Upper lobe of left lung (tissue), 4 donors: ENCODE measurements at regions not wholly inside any gene's neighbourhood (a gene's known extent, or its start where the extent isn't known, plus 50 kb on each side); places are given as distances from the start of the nearest gene placed in this dataset.

Source experiments
- EP300 ChIP-seq, 4 donors: sonication (generic); formaldehyde crosslinking; IDR thresholded peaks; one replicate each; pipeline ENCODE4 v1.5.1; 2017; ENCODE audit warnings: antibody characterized with exemption in 4 of 4, control low read depth in 2 of 4
- POLR2A ChIP-seq, 4 donors: fragments of 450-650 bp; IDR thresholded peaks; one replicate each; pipeline ENCODE4 v1.5.1; 2016 to 2017; ENCODE audit warnings: antibody characterized with exemption in 4 of 4, mild to moderate bottlenecking in 2 of 4
- POLR2AphosphoS5 ChIP-seq, 2 donors: sonication (generic); formaldehyde crosslinking; IDR thresholded peaks; one replicate each; pipeline ENCODE4 v1.5.1; 2017; ENCODE audit warnings: antibody characterized with exemption in 2 of 2
- TF ChIP-seq, protein P1 (sequence below), 6 experiments: fragments of 450-650 bp in 4 of 6; fragments of 200-600 bp in 2 of 6; sonication (generic) in 2 of 6; IDR thresholded peaks; one replicate each; pipeline ENCODE4 v1.5.1; 2016 to 2019; ENCODE audit warnings: antibody characterized with exemption in 6 of 6

DNA sequence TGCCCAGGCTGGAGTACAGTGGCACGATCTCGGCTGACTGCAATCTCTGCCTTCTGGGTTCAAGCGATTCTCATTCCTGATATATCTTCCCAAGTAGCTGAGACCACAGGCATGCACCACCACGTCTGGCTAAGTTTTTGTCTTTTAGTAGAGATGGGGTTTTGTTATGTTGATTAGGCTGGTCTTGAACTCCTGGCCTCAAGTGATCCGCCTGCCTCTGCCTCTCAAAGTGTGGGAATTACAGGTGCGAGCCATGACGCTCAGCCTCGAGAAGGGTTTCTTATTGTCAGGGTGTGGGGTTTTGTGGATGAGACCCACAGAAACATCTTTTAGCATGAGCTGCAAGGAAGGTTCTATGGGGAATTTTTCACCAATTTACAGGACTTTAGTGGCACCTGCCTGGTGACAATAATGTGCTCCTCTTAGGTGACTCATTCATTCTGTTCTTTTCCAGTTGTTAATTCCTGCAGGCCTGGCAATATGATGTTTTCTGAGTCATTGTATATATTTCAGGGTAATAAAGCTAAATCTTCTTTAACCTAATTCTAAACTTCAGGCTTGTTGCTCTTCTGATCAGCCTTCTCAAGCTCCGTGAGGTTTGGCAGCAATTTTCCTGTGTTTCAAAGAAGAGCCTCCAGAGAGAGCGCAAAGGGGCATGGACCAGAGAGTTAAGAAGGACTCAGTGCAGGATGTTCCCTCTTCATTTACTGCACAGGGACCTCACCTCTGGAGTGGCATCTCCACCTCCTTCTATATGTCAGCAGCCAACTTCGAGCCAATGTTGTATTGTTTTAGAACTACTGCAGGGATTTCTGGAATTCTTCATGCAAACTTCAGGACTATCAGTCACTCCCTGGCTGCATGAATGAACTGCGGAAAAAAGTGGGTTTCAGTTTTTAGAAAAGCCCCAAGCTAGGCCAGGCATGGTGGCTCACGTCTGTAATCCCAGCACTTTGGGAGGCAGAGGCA, 77.8 kb upstream of the ZNF618 start:
- TF ChIP-seq, protein P1, sequence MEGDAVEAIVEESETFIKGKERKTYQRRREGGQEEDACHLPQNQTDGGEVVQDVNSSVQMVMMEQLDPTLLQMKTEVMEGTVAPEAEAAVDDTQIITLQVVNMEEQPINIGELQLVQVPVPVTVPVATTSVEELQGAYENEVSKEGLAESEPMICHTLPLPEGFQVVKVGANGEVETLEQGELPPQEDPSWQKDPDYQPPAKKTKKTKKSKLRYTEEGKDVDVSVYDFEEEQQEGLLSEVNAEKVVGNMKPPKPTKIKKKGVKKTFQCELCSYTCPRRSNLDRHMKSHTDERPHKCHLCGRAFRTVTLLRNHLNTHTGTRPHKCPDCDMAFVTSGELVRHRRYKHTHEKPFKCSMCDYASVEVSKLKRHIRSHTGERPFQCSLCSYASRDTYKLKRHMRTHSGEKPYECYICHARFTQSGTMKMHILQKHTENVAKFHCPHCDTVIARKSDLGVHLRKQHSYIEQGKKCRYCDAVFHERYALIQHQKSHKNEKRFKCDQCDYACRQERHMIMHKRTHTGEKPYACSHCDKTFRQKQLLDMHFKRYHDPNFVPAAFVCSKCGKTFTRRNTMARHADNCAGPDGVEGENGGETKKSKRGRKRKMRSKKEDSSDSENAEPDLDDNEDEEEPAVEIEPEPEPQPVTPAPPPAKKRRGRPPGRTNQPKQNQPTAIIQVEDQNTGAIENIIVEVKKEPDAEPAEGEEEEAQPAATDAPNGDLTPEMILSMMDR (IDR thresholded peaks at IDR 0.05): no peak
- TF ChIP-seq POLR2A (IDR thresholded peaks at IDR 0.05): no peak
- no peak for TF ChIP-seq EP300 (IDR thresholded peaks at IDR 0.05)
- TF ChIP-seq POLR2AphosphoS5 (IDR thresholded peaks at IDR 0.05): no peak
